Activated CD8-positive, alpha-beta T cell treated with anti-CD3 and anti-CD28 coated beads for 36 hours (primary cell): ENCODE measurements at regions not wholly inside any gene's neighbourhood (a gene's known extent, or its start where the extent isn't known, plus 50 kb on each side); places are given as distances from the start of the nearest gene placed in this dataset.

Source experiments
- ATAC-seq: fragments of 200-7000 bp; cut with Tn5 transposase; one replicate; pipeline ENCODE4 v1.10.0; 2021; ENCODE audit warnings: mild to moderate bottlenecking, moderate library complexity
- CTCF ChIA-PET: fragments of 350-600 bp; sonication (Branson Sonifier 250); formaldehyde crosslinking; loops from one replicate; lab custom pipeline; 2021; ENCODE audit warnings: antibody characterized with exemption; lab: Charles Lee
- POLR2A ChIA-PET: fragments of 350-600 bp; sonication (Branson Sonifier 250); formaldehyde crosslinking; loops from one replicate; lab custom pipeline; 2021; ENCODE audit warnings: antibody characterized with exemption; lab: Charles Lee
- DNase-seq: peaks from one replicate; pipeline ENCODE4 v3.0.0-alpha.2; 2020
- H3K27ac Mint-ChIP-seq: one replicate; pipeline ENCODE4 v1.8.0; 2021; ENCODE audit warnings: mild to moderate bottlenecking, mixed read lengths
- H3K27me3 Mint-ChIP-seq: one replicate; pipeline ENCODE4 v1.8.0; 2021; ENCODE audit warnings: mixed read lengths
- H3K36me3 Mint-ChIP-seq: one replicate; pipeline ENCODE4 v1.8.0; 2021; ENCODE audit warnings: low read depth, mixed read lengths
- H3K4me1 Mint-ChIP-seq: one replicate; pipeline ENCODE4 v1.8.0; 2021; ENCODE audit warnings: low read depth, mixed read lengths
- H3K4me3 Mint-ChIP-seq: one replicate; pipeline ENCODE4 v1.8.0; 2021; ENCODE audit warnings: mild to moderate bottlenecking, moderate library complexity, mixed read lengths
- H3K9me3 Mint-ChIP-seq: one replicate; pipeline ENCODE4 v1.8.0; 2021; ENCODE audit warnings: mixed read lengths
- CTCF ChIP-seq: fragments of 200-600 bp; IDR thresholded peaks from one replicate; pipeline ENCODE4 v1.8.0; 2022; ENCODE audit warnings: antibody characterized with exemption, mild to moderate bottlenecking
- intact Hi-C: fragments of 100-400 bp; cut with micrococcal nuclease; formaldehyde crosslinking; loops from one replicate; pipeline ENCODE4 v1.10.0; 2022

- H3K4me1 Mint-ChIP-seq: no peaks in the 10 kb centered on the region
- no peaks in the 10 kb centered on the region for H3K36me3 Mint-ChIP-seq
- intact Hi-C loops: no loop called here
- ChIA-PET CTCF (no interaction called here), POLR2A (no interaction called here)
- no peak for DNase-seq
- no peak overlapping the region for H3K27ac Mint-ChIP-seq
- H3K4me3 Mint-ChIP-seq: no peak overlapping the region
- H3K9me3 Mint-ChIP-seq: no peaks in the 10 kb centered on the region
- no peaks in the 10 kb centered on the region for H3K27me3 Mint-ChIP-seq
- no peak for TF ChIP-seq CTCF
- ATAC-seq: no peak
Measured at GRCh38 chr13:38514575-38514974, 164.9 kb downstream of the UFM1 start.

GRCh38 chr13:38518328-38518727 lies 168.5 kb upstream of the FREM2 start:
- no peaks in the 10 kb centered on the region for H3K27me3 Mint-ChIP-seq
- no peak for TF ChIP-seq CTCF
- ATAC-seq: no peak
- no peak overlapping the region for H3K4me3 Mint-ChIP-seq
- ChIA-PET CTCF (interaction anchor here (0.8 kb wide), 1 partner anchor 12 kb away, joined by 3 read pairs; no protein-coding TSS in a partner anchor), POLR2A (no interaction called here)
- intact Hi-C loops: no loop called here
- H3K36me3 Mint-ChIP-seq: no peaks in the 10 kb centered on the region
- no peaks in the 10 kb centered on the region for H3K9me3 Mint-ChIP-seq
- no peak overlapping the region for H3K27ac Mint-ChIP-seq
- no peak for DNase-seq
- no peaks in the 10 kb centered on the region for H3K4me1 Mint-ChIP-seq

- ChIA-PET POLR2A (no interaction called here), CTCF (no interaction called here)
- Mint-ChIP-seq H3K36me3 (no peaks in the 10 kb centered on the region), H3K9me3 (no peaks in the 10 kb centered on the region), H3K27ac (no peak overlapping the region), H3K4me1 (no peaks in the 10 kb centered on the region), H3K27me3 (no peaks in the 10 kb centered on the region), H3K4me3 (no peak overlapping the region)
- intact Hi-C loops: no loop called here
- ATAC-seq (no peak), DNase-seq (no peak)
- no peak for TF ChIP-seq CTCF
Measured at GRCh38 chr13:38519229-38519911, 167.5 kb upstream of the FREM2 start.

GRCh38 chr13:38520041-38520440 lies 166.8 kb upstream of the FREM2 start:
- Mint-ChIP-seq H3K4me1 (no peaks in the 10 kb centered on the region), H3K36me3 (no peaks in the 10 kb centered on the region), H3K27ac (no peak overlapping the region), H3K9me3 (no peaks in the 10 kb centered on the region), H3K27me3 (no peaks in the 10 kb centered on the region), H3K4me3 (no peak overlapping the region)
- TF ChIP-seq CTCF: no peak
- CTCF ChIA-PET: no interaction called here
- ATAC-seq (no peak), DNase-seq (no peak)
- POLR2A ChIA-PET: no interaction called here
- intact Hi-C loops: no loop called here

GRCh38 chr13:38527140-38527539 lies 159.7 kb upstream of the FREM2 start:
- ATAC-seq (no peak), DNase-seq (no peak)
- no peaks in the 10 kb centered on the region for H3K36me3 Mint-ChIP-seq
- no peak overlapping the region for H3K27ac Mint-ChIP-seq
- ChIA-PET CTCF (no interaction called here), POLR2A (no interaction called here)
- intact Hi-C loops: no loop called here
- TF ChIP-seq CTCF: no peak
- H3K9me3 Mint-ChIP-seq: no peaks in the 10 kb centered on the region
- no peak overlapping the region for H3K4me3 Mint-ChIP-seq
- H3K4me1 Mint-ChIP-seq: no peaks in the 10 kb centered on the region
- no peaks in the 10 kb centered on the region for H3K27me3 Mint-ChIP-seq
